ENCODE measurements at regions not wholly inside any gene's neighbourhood (a gene's known extent, or its start where the extent isn't known, plus 50 kb on each side); places are given as distances from the start of the nearest gene placed in this dataset.

DNA sequence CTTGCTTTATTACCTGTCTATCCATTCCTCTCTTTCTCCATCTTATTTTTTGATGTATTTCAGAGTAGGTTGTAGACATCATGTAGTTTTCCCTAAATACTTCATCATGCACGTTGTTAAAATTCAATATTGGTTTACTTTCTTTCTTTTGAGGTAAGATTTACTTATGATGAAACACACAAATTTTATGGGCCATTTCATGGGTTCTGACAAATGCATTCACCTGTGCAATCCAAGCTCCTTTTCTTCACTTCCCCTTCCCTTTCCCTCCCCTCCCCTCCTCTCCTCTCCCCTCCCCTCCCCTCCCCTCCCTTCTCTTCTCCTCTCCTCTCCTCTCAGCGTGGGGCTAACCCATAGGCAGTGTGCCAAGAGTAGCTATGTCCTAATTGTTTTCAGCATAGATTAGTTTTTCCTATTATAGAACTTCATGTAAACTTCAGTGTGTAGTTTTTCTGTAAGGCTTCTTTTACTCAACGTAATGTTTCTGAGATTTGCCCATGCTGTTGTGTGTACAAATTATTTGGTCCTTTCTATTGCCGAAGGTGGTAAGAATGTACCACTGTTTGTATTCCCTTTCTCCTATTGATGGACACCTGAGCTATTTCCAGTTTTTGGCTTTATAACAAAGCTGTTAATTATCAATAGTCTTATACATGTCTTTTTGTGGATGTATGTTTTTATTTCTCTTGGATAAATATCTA is 92.9 kb upstream of the CLINT1 start:
- no peak for DNase-seq
- H3K79me2 ChIP-seq (ENCODE audit: low read length) = no peaks in the 10 kb centered on the region
- no peaks in the 10 kb centered on the region for H3K27me3 ChIP-seq (replicated peaks; ENCODE audit: insufficient read depth, low read length)
- no peaks in the 10 kb centered on the region for H3F3A ChIP-seq (ENCODE audit: insufficient read depth, low read length)
- no peak overlapping the region for H2AFZ ChIP-seq (ENCODE audit: low read length)
- H3K4me3 ChIP-seq (ENCODE audit: low read length) = no peak overlapping the region
- no peaks in the 10 kb centered on the region for H3K9me2 ChIP-seq (replicated peaks; ENCODE audit: insufficient read depth, low read length)
- H3K9ac ChIP-seq (ENCODE audit: low read length) = no peak overlapping the region
- H3K4me1 ChIP-seq (ENCODE audit: low read length) = no peaks in the 10 kb centered on the region
- H4K20me1 ChIP-seq (ENCODE audit: insufficient read depth, low read length) = no peaks in the 10 kb centered on the region
- no peak overlapping the region for H3K27ac ChIP-seq (ENCODE audit: low read length)
- no peak overlapping the region for H3K4me2 ChIP-seq (ENCODE audit: low read depth, low read length)
- H3K36me3 ChIP-seq (replicated peaks; ENCODE audit: insufficient read depth, low read length) = no peaks in the 10 kb centered on the region
- no peaks in the 10 kb centered on the region for H3K9me3 ChIP-seq (replicated peaks; ENCODE audit: insufficient read depth, low read length)
- TF ChIP-seq CTCF (IDR thresholded peaks at IDR 0.05; ENCODE audit: low read length) = no peak
- TF ChIP-seq EZH2phosphoT487 (IDR thresholded peaks at IDR 0.05; ENCODE audit: low read length) = no peak
- no peak for TF ChIP-seq EZH2 (optimal IDR thresholded peaks at IDR 0.05; ENCODE audit: low read depth, low read length)

GRCh38 chr5:157949520-157949919 is 90.6 kb upstream of the CLINT1 start:
- H3K27ac ChIP-seq (ENCODE audit: low read length) = no peak overlapping the region
- H3K9me2 ChIP-seq (replicated peaks; ENCODE audit: insufficient read depth, low read length) = no peaks in the 10 kb centered on the region
- TF ChIP-seq EZH2 (optimal IDR thresholded peaks at IDR 0.05; ENCODE audit: low read depth, low read length) = no peak
- TF ChIP-seq EZH2phosphoT487 (IDR thresholded peaks at IDR 0.05; ENCODE audit: low read length) = no peak
- no peak for TF ChIP-seq CTCF (IDR thresholded peaks at IDR 0.05; ENCODE audit: low read length)
- DNase-seq = no peak
- H3F3A ChIP-seq (ENCODE audit: insufficient read depth, low read length) = no peaks in the 10 kb centered on the region
- no peaks in the 10 kb centered on the region for H3K4me1 ChIP-seq (ENCODE audit: low read length)
- H3K9me3 ChIP-seq (replicated peaks; ENCODE audit: insufficient read depth, low read length) = no peaks in the 10 kb centered on the region
- no peak overlapping the region for H3K4me2 ChIP-seq (ENCODE audit: low read depth, low read length)
- H3K27me3 ChIP-seq (replicated peaks; ENCODE audit: insufficient read depth, low read length) = no peaks in the 10 kb centered on the region
- no peak overlapping the region for H3K9ac ChIP-seq (ENCODE audit: low read length)
- no peaks in the 10 kb centered on the region for H3K79me2 ChIP-seq (ENCODE audit: low read length)
- no peaks in the 10 kb centered on the region for H4K20me1 ChIP-seq (ENCODE audit: insufficient read depth, low read length)
- no peak overlapping the region for H3K4me3 ChIP-seq (ENCODE audit: low read length)
- H2AFZ ChIP-seq (ENCODE audit: low read length) = no peak overlapping the region
- no peaks in the 10 kb centered on the region for H3K36me3 ChIP-seq (replicated peaks; ENCODE audit: insufficient read depth, low read length)

GRCh38 chr5:157948738-157949410 is 89.9 kb upstream of the CLINT1 start:
- DNase-seq = peak; percentile 91
- Histone ChIP-seq H3K9ac (ENCODE audit: low read length) (no peak overlapping the region; the same call in 1 of the 2 replicates), H2AFZ (ENCODE audit: low read length) (peak overlapping the region; percentile 68)

More at GRCh38 chr5:157948738-157949410, 89.9 kb upstream of the CLINT1 start:
- H3K4me2 ChIP-seq (ENCODE audit: low read depth, low read length) = peak overlapping the region; percentile 60
- no peaks in the 10 kb centered on the region for H3K9me2 ChIP-seq (replicated peaks; ENCODE audit: insufficient read depth, low read length)
- no peak overlapping the region for H3K27ac ChIP-seq (ENCODE audit: low read length)
- H3F3A ChIP-seq (ENCODE audit: insufficient read depth, low read length) = no peaks in the 10 kb centered on the region
- H3K4me1 ChIP-seq (ENCODE audit: low read length) = no peaks in the 10 kb centered on the region
- H3K79me2 ChIP-seq (ENCODE audit: low read length) = no peaks in the 10 kb centered on the region
- TF ChIP-seq CTCF (IDR thresholded peaks at IDR 0.05; ENCODE audit: low read length) (peak; percentile 89), EZH2phosphoT487 (IDR thresholded peaks at IDR 0.05; ENCODE audit: low read length) (no peak)
- H4K20me1 ChIP-seq (ENCODE audit: insufficient read depth, low read length) = no peaks in the 10 kb centered on the region
- H3K4me3 ChIP-seq (ENCODE audit: low read length) = 0 out of 2 replicates have a peak overlapping the region, but pooled peaks have one; percentile 3
- no peaks in the 10 kb centered on the region for H3K9me3 ChIP-seq (replicated peaks; ENCODE audit: insufficient read depth, low read length)
- no peaks in the 10 kb centered on the region for H3K36me3 ChIP-seq (replicated peaks; ENCODE audit: insufficient read depth, low read length)
- no peaks in the 10 kb centered on the region for H3K27me3 ChIP-seq (replicated peaks; ENCODE audit: insufficient read depth, low read length)

All from MM.1S (cell line).